ENCODE measurements at regions not wholly inside any gene's neighbourhood (a gene's known extent, or its start where the extent isn't known, plus 50 kb on each side); places are given as distances from the start of the nearest gene placed in this dataset.

DNA sequence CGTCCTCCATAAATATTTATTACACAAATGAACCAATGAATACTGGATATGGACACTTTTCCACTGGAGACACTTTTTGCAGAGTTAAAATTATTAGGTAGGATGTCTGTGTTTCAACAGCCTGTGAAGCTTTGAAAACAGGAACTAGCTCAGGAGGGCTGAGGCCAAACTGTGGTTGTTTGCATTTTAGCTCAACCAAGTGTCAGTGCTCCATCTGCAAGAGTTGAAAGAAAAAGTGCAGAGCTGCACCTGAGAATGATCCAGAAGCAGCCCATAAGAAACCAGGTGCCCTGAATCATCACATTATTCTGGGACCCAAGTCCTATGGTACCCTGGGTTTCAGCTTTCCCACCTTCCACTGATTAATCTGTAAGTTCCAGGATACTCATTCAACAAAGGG, 180.4 kb downstream of the TRIB2 start:
- H3K9me3 ChIP-seq (replicated peaks in 1 of 2; ENCODE audit: control insufficient read depth in 2 of 2, insufficient read depth in 1 of 2, low read depth in 1 of 2, low read length in 2 of 2), result no peaks in the 10 kb centered on the region
- H3K36me3 ChIP-seq (replicated peaks in 1 of 2; ENCODE audit: control insufficient read depth in 2 of 2, insufficient read depth in 2 of 2, low read length in 2 of 2), result no peaks in the 10 kb centered on the region
- no peak overlapping the region for H4K8ac ChIP-seq (ENCODE audit: low read depth, low read length)
- H3K18ac ChIP-seq (ENCODE audit: low read length), result no peak overlapping the region
- H3K23ac ChIP-seq (ENCODE audit: low read depth, low read length, poor library complexity), result no peak overlapping the region
- no peaks in the 10 kb centered on the region for H3K27me3 ChIP-seq (ENCODE audit: control insufficient read depth in 3 of 3, insufficient read depth in 3 of 3, low read depth in 1 of 3, low read length in 3 of 3)
- no peaks in the 10 kb centered on the region for H3K79me1 ChIP-seq (ENCODE audit: low read depth, low read length)
- no peak overlapping the region for H2AK5ac ChIP-seq (ENCODE audit: low read depth, low read length)
- H3K4me3 ChIP-seq (ENCODE audit: low read length in 2 of 2), result no peak overlapping the region
- DNase-seq (ENCODE audit: low spot score), result no peak
- H2BK15ac ChIP-seq (ENCODE audit: low read length), result no peak overlapping the region
- no peak overlapping the region for H3K27ac ChIP-seq (replicated peaks; ENCODE audit: low read length)
- H3K4ac ChIP-seq (ENCODE audit: low read length), result no peak overlapping the region
- WGBS, 2 donors (ENCODE audit: extremely low coverage in 2 of 2, insufficient read length in 2 of 2, insufficient replicate concordance in 1 of 2), result no CpG with 5 or more reads among the region's 1 CpG
- H3K4me1 ChIP-seq (ENCODE audit: control insufficient read depth in 2 of 2, insufficient read depth in 1 of 2, low read depth in 1 of 2, low read length in 2 of 2), result no peaks in the 10 kb centered on the region
- H4K91ac ChIP-seq (ENCODE audit: low read depth, low read length, poor library complexity), result no peak overlapping the region
- no peak overlapping the region for H2BK120ac ChIP-seq (ENCODE audit: low read depth, low read length)
- H3K4me2 ChIP-seq (ENCODE audit: insufficient read depth, low read length, poor library complexity, severe bottlenecking), result no peak overlapping the region
- H2BK12ac ChIP-seq (ENCODE audit: low read length), result no peak overlapping the region
- no peak overlapping the region for H2AFZ ChIP-seq (ENCODE audit: low read length)
- no peak overlapping the region for H3K9ac ChIP-seq (ENCODE audit: low read depth, low read length, poor library complexity)
- no peak overlapping the region for H3K14ac ChIP-seq (ENCODE audit: low read length)
- H2BK5ac ChIP-seq (ENCODE audit: low read length), result no peak overlapping the region

DNA sequence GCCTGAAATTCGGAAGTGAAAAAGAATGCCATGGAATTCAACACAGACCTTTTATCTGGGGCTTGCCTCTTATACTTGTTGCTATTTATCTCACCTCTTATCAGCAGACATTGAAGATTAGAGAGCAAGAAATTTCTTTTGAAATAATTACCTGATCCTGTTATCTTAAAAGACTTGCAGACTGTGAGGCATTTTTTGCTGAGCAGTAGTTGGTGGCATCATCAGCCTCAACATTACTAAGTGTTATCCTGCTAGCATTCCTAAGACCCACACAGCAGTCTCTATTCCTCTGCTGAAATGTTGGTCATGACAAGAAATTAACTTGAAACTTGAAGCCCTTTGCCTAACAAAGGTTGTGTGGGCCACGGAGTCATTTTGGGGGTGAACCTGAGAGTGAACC, 186.5 kb downstream of the TRIB2 start:
- H3K79me1 ChIP-seq (ENCODE audit: low read depth, low read length), result no peaks in the 10 kb centered on the region
- no peaks in the 10 kb centered on the region for H3K36me3 ChIP-seq (replicated peaks in 1 of 2; ENCODE audit: control insufficient read depth in 2 of 2, insufficient read depth in 2 of 2, low read length in 2 of 2)
- H3K27ac ChIP-seq (replicated peaks; ENCODE audit: low read length), result no peak overlapping the region
- no peaks in the 10 kb centered on the region for H3K9me3 ChIP-seq (replicated peaks in 1 of 2; ENCODE audit: control insufficient read depth in 2 of 2, insufficient read depth in 1 of 2, low read depth in 1 of 2, low read length in 2 of 2)
- no peak for DNase-seq (ENCODE audit: low spot score)
- H3K4me3 ChIP-seq (ENCODE audit: low read length in 2 of 2), result no peak overlapping the region
- no peak overlapping the region for H2BK12ac ChIP-seq (ENCODE audit: low read length)
- no peak overlapping the region for H3K14ac ChIP-seq (ENCODE audit: low read length)
- no peak overlapping the region for H4K8ac ChIP-seq (ENCODE audit: low read depth, low read length)
- H3K18ac ChIP-seq (ENCODE audit: low read length), result no peak overlapping the region
- no peak overlapping the region for H2BK5ac ChIP-seq (ENCODE audit: low read length)
- H3K4me1 ChIP-seq (ENCODE audit: control insufficient read depth in 2 of 2, insufficient read depth in 1 of 2, low read depth in 1 of 2, low read length in 2 of 2), result no peaks in the 10 kb centered on the region
- no peak overlapping the region for H2AK5ac ChIP-seq (ENCODE audit: low read depth, low read length)
- H2BK15ac ChIP-seq (ENCODE audit: low read length), result no peak overlapping the region
- no peak overlapping the region for H3K4me2 ChIP-seq (ENCODE audit: insufficient read depth, low read length, poor library complexity, severe bottlenecking)
- no peak overlapping the region for H4K91ac ChIP-seq (ENCODE audit: low read depth, low read length, poor library complexity)
- no peak overlapping the region for H2BK120ac ChIP-seq (ENCODE audit: low read depth, low read length)
- no CpG with 5 or more reads among the region's 2 CpGs for WGBS, 2 donors (ENCODE audit: extremely low coverage in 2 of 2, insufficient read length in 2 of 2, insufficient replicate concordance in 1 of 2)
- no peak overlapping the region for H2AFZ ChIP-seq (ENCODE audit: low read length)
- no peak overlapping the region for H3K9ac ChIP-seq (ENCODE audit: low read depth, low read length, poor library complexity)
- H3K4ac ChIP-seq (ENCODE audit: low read length), result no peak overlapping the region
- no peak overlapping the region for H3K23ac ChIP-seq (ENCODE audit: low read depth, low read length, poor library complexity)
- H3K27me3 ChIP-seq (ENCODE audit: control insufficient read depth in 3 of 3, insufficient read depth in 3 of 3, low read depth in 1 of 3, low read length in 3 of 3), result no peaks in the 10 kb centered on the region

- H3K4me3 ChIP-seq (ENCODE audit: low read length in 2 of 2), result no peak overlapping the region
- WGBS, 2 donors (ENCODE audit: extremely low coverage in 2 of 2, insufficient read length in 2 of 2, insufficient replicate concordance in 1 of 2), result no CpG with 5 or more reads among the region's 2 CpGs
- H3K14ac ChIP-seq (ENCODE audit: low read length), result no peak overlapping the region
- no peaks in the 10 kb centered on the region for H3K36me3 ChIP-seq (replicated peaks in 1 of 2; ENCODE audit: control insufficient read depth in 2 of 2, insufficient read depth in 2 of 2, low read length in 2 of 2)
- no peak overlapping the region for H2BK120ac ChIP-seq (ENCODE audit: low read depth, low read length)
- H3K18ac ChIP-seq (ENCODE audit: low read length), result no peak overlapping the region
- H3K4me1 ChIP-seq (ENCODE audit: control insufficient read depth in 2 of 2, insufficient read depth in 1 of 2, low read depth in 1 of 2, low read length in 2 of 2), result no peaks in the 10 kb centered on the region
- H4K8ac ChIP-seq (ENCODE audit: low read depth, low read length), result no peak overlapping the region
- H2BK12ac ChIP-seq (ENCODE audit: low read length), result no peak overlapping the region
- no peak for DNase-seq (ENCODE audit: low spot score)
- H2AFZ ChIP-seq (ENCODE audit: low read length), result no peak overlapping the region
- no peak overlapping the region for H3K23ac ChIP-seq (ENCODE audit: low read depth, low read length, poor library complexity)
- no peak overlapping the region for H4K91ac ChIP-seq (ENCODE audit: low read depth, low read length, poor library complexity)
- H2BK15ac ChIP-seq (ENCODE audit: low read length), result no peak overlapping the region
- H3K79me1 ChIP-seq (ENCODE audit: low read depth, low read length), result no peaks in the 10 kb centered on the region
- H3K4me2 ChIP-seq (ENCODE audit: insufficient read depth, low read length, poor library complexity, severe bottlenecking), result no peak overlapping the region
- H2AK5ac ChIP-seq (ENCODE audit: low read depth, low read length), result no peak overlapping the region
- no peak overlapping the region for H3K27ac ChIP-seq (replicated peaks; ENCODE audit: low read length)
- H2BK5ac ChIP-seq (ENCODE audit: low read length), result no peak overlapping the region
- H3K27me3 ChIP-seq (ENCODE audit: control insufficient read depth in 3 of 3, insufficient read depth in 3 of 3, low read depth in 1 of 3, low read length in 3 of 3), result no peaks in the 10 kb centered on the region
- H3K9ac ChIP-seq (ENCODE audit: low read depth, low read length, poor library complexity), result no peak overlapping the region
- no peaks in the 10 kb centered on the region for H3K9me3 ChIP-seq (replicated peaks in 1 of 2; ENCODE audit: control insufficient read depth in 2 of 2, insufficient read depth in 1 of 2, low read depth in 1 of 2, low read length in 2 of 2)
- no peak overlapping the region for H3K4ac ChIP-seq (ENCODE audit: low read length)
Measured at GRCh38 chr2:12910431-12910830, 193.7 kb downstream of the TRIB2 start.

DNA sequence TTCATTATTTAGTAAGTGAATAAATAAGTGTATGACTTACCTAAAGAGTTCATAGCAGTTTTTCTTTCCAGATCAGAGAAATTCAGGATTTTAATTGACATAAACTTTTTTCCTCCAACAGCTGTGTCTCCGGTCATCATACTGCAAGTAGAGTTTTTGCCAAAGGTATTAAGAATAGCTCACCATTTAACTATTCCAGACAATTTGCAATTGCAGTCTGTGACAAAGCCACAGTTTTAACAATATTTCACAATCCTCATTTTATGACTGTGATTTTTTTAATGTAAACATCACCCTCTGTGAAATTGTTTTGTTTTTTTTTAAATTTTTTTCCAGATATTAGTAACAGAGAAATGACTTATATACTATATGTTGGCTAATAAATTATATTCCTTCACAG, 199.1 kb downstream of the TRIB2 start:
- H3K4me1 ChIP-seq (ENCODE audit: control insufficient read depth in 2 of 2, insufficient read depth in 1 of 2, low read depth in 1 of 2, low read length in 2 of 2), result no peaks in the 10 kb centered on the region
- H3K27ac ChIP-seq (replicated peaks; ENCODE audit: low read length), result no peak overlapping the region
- H3K36me3 ChIP-seq (replicated peaks in 1 of 2; ENCODE audit: control insufficient read depth in 2 of 2, insufficient read depth in 2 of 2, low read length in 2 of 2), result no peaks in the 10 kb centered on the region
- DNase-seq (ENCODE audit: low spot score), result no peak
- no peaks in the 10 kb centered on the region for H3K27me3 ChIP-seq (ENCODE audit: control insufficient read depth in 3 of 3, insufficient read depth in 3 of 3, low read depth in 1 of 3, low read length in 3 of 3)
- no peak overlapping the region for H3K4me3 ChIP-seq (ENCODE audit: low read length in 2 of 2)
- no peak overlapping the region for H2BK15ac ChIP-seq (ENCODE audit: low read length)
- no peak overlapping the region for H2AK5ac ChIP-seq (ENCODE audit: low read depth, low read length)
- H2BK5ac ChIP-seq (ENCODE audit: low read length), result no peak overlapping the region
- no peak overlapping the region for H3K9ac ChIP-seq (ENCODE audit: low read depth, low read length, poor library complexity)
- no peaks in the 10 kb centered on the region for H3K9me3 ChIP-seq (replicated peaks in 1 of 2; ENCODE audit: control insufficient read depth in 2 of 2, insufficient read depth in 1 of 2, low read depth in 1 of 2, low read length in 2 of 2)
- H3K79me1 ChIP-seq (ENCODE audit: low read depth, low read length), result no peaks in the 10 kb centered on the region
- H3K14ac ChIP-seq (ENCODE audit: low read length), result no peak overlapping the region
- no CpG with 5 or more reads among the region's 1 CpG for WGBS, 2 donors (ENCODE audit: extremely low coverage in 2 of 2, insufficient read length in 2 of 2, insufficient replicate concordance in 1 of 2)
- H3K4ac ChIP-seq (ENCODE audit: low read length), result no peak overlapping the region
- H2BK120ac ChIP-seq (ENCODE audit: low read depth, low read length), result no peak overlapping the region
- no peak overlapping the region for H2BK12ac ChIP-seq (ENCODE audit: low read length)
- H4K91ac ChIP-seq (ENCODE audit: low read depth, low read length, poor library complexity), result no peak overlapping the region
- no peak overlapping the region for H3K4me2 ChIP-seq (ENCODE audit: insufficient read depth, low read length, poor library complexity, severe bottlenecking)
- H3K18ac ChIP-seq (ENCODE audit: low read length), result no peak overlapping the region
- no peak overlapping the region for H4K8ac ChIP-seq (ENCODE audit: low read depth, low read length)
- no peak overlapping the region for H3K23ac ChIP-seq (ENCODE audit: low read depth, low read length, poor library complexity)
- H2AFZ ChIP-seq (ENCODE audit: low read length), result no peak overlapping the region

Measured in neuronal stem cell (in vitro differentiated cells).